Body of pancreas (tissue), 4 donors: ENCODE measurements at regions not wholly inside any gene's neighbourhood (a gene's known extent, or its start where the extent isn't known, plus 50 kb on each side); places are given as distances from the start of the nearest gene placed in this dataset.

Experiments used
- ATAC-seq: fragments of 150-250 bp; one replicate; pipeline ENCODE4 v1.9.1; 2016
- DNase-seq, 4 donors: peaks; one replicate each; pipeline ENCODE4 v3.0.0-alpha.2; 2019
- H3K27ac ChIP-seq, 4 donors: fragments of 200-600 bp; sonication (generic); 1 replicate in 3 of 4; 2 replicates in 1 of 4; pipeline versions ENCODE4 v1.5.1 to v1.6.1; 2016 to 2019; ENCODE audit warnings: mild to moderate bottlenecking in 1 of 4, mixed read lengths in 1 of 4, moderate library complexity in 1 of 4
- H3K27me3 ChIP-seq, 2 donors: fragments of 200-600 bp; sonication (generic); one replicate each; pipeline ENCODE4 v1.6.0; 2016; ENCODE audit warnings: mild to moderate bottlenecking in 1 of 2
- H3K36me3 ChIP-seq, 2 donors: fragments of 200-600 bp; sonication (generic); replicated peaks in 1 of 2; 2 replicates each; pipeline ENCODE4 v1.5.1; 2016; ENCODE audit warnings: low read depth in 2 of 2; ENCODE audit not compliant: insufficient read depth in 1 of 2
- H3K4me1 ChIP-seq: fragments of 200-600 bp; sonication (generic); one replicate; pipeline ENCODE4 v1.6.0; 2016
- H3K4me3 ChIP-seq, 2 donors: fragments of 200-600 bp; sonication (generic); 1 replicate in 1 of 2; 2 replicates in 1 of 2; pipeline ENCODE4 v1.5.1; 2016 to 2019
- H3K9me3 ChIP-seq, 3 donors: fragments of 200-600 bp; sonication (generic); 1 replicate in 2 of 3; 2 replicates in 1 of 3; pipeline ENCODE4 v1.5.1; 2016
- CTCF ChIP-seq, 7 experiments: fragments of 450-650 bp in 4 of 7; fragments of 200-600 bp in 3 of 7; sonication (generic) in 3 of 7; IDR thresholded peaks; one replicate each; pipeline ENCODE4 v1.5.1; 2016 to 2019; ENCODE audit warnings: antibody characterized with exemption in 7 of 7
- POLR2A ChIP-seq, 3 donors: fragments of 450-650 bp; IDR thresholded peaks; one replicate each; pipeline ENCODE4 v1.6.1; 2016; ENCODE audit warnings: antibody characterized with exemption in 3 of 3, mild to moderate bottlenecking in 2 of 3
- WGBS, 2 donors: methylation state at CpG; one replicate each; pipeline ENCODE4 v1.1.5; 2017; 5-methylcytosine and 5-hydroxymethylcytosine counted together
- intact Hi-C: fragments of 100-400 bp; cut with DNase I; formaldehyde crosslinking; loops from one replicate; pipeline ENCODE4 v1.15.1; 2023

GRCh38 chr7:12801107-12801506 is 113.7 kb downstream of the ARL4A start:
- peaks cover 24% of the 10 kb centered on the region for H3K4me1 ChIP-seq
- TF ChIP-seq POLR2A (IDR thresholded peaks at IDR 0.05) (no peak), CTCF (IDR thresholded peaks at IDR 0.05) (no peak)
- no peak overlapping the region for H3K4me3 ChIP-seq
- intact Hi-C loops, result no loop called here
- no peaks in the 10 kb centered on the region for H3K36me3 ChIP-seq
- 17 to 19% methylated on average over 4 of the region's 4 CpGs for WGBS, 2 donors
- no peaks in the 10 kb centered on the region for H3K9me3 ChIP-seq
- DNase-seq (peak; percentile 71 to 79 (median 74)), ATAC-seq (peak; percentile 93)
- H3K27me3 ChIP-seq, result no peaks in the 10 kb centered on the region
- H3K27ac ChIP-seq, result peak overlapping the region in 1 of 4 donors; percentile 22

- 16 to 20% methylated on average over 2 of the region's 2 CpGs for WGBS, 2 donors
- Histone ChIP-seq H3K36me3 (no peaks in the 10 kb centered on the region), H3K4me3 (no peak overlapping the region), H3K27ac (peak overlapping the region in 2 of 4 donors; percentile 13 to 37), H3K27me3 (no peaks in the 10 kb centered on the region), H3K9me3 (no peaks in the 10 kb centered on the region), H3K4me1 (peaks cover 24% of the 10 kb centered on the region)
- intact Hi-C loops, result no loop called here
- peak; percentile 48 for ATAC-seq
- peak in 2 of 4 donors; percentile 11 to 20 for DNase-seq
- no peak for TF ChIP-seq CTCF (IDR thresholded peaks at IDR 0.05)
- no peak for TF ChIP-seq POLR2A (IDR thresholded peaks at IDR 0.05)
These were observed 114.6 kb downstream of the ARL4A start for GRCh38 chr7:12802070-12802469.

- H3K27me3 ChIP-seq, result no peaks in the 10 kb centered on the region
- no peak for TF ChIP-seq POLR2A (IDR thresholded peaks at IDR 0.05)
- TF ChIP-seq CTCF (IDR thresholded peaks at IDR 0.05), result no peak
- no peak overlapping the region for H3K4me3 ChIP-seq
- H3K27ac ChIP-seq, result no peak overlapping the region
- H3K36me3 ChIP-seq, result no peaks in the 10 kb centered on the region
- peaks cover 24% of the 10 kb centered on the region for H3K4me1 ChIP-seq
- H3K9me3 ChIP-seq, result no peaks in the 10 kb centered on the region
- intact Hi-C loops, result no loop called here
- 65 to 67% methylated on average over 7 of the region's 7 CpGs for WGBS, 2 donors
- no peak for DNase-seq
- ATAC-seq, result no peak
These were observed 116.1 kb downstream of the ARL4A start for GRCh38 chr7:12803542-12803941.

- H3K27ac ChIP-seq, result no peak overlapping the region
- H3K27me3 ChIP-seq, result no peaks in the 10 kb centered on the region
- H3K4me3 ChIP-seq, result no peak overlapping the region
- peaks cover 22% of the 10 kb centered on the region for H3K4me1 ChIP-seq
- DNase-seq, result no peak
- no peaks in the 10 kb centered on the region for H3K36me3 ChIP-seq
- no peaks in the 10 kb centered on the region for H3K9me3 ChIP-seq
- no peak for ATAC-seq
- intact Hi-C loops, result no loop called here
- 96 to 97% methylated on average over 1 of the region's 1 CpG for WGBS, 2 donors
- TF ChIP-seq POLR2A (IDR thresholded peaks at IDR 0.05) (no peak), CTCF (IDR thresholded peaks at IDR 0.05) (no peak)
These were observed 118.1 kb downstream of the ARL4A start for GRCh38 chr7:12805518-12805928.

- 86 to 87% methylated on average over 7 of the region's 7 CpGs for WGBS, 2 donors
- DNase-seq (no peak), ATAC-seq (no peak)
- intact Hi-C loops, result no loop called here
- H3K27ac ChIP-seq, result no peak overlapping the region
- no peaks in the 10 kb centered on the region for H3K27me3 ChIP-seq
- H3K9me3 ChIP-seq, result no peaks in the 10 kb centered on the region
- no peak overlapping the region for H3K4me3 ChIP-seq
- TF ChIP-seq POLR2A (IDR thresholded peaks at IDR 0.05) (no peak), CTCF (IDR thresholded peaks at IDR 0.05) (no peak)
- H3K4me1 ChIP-seq, result peaks cover 17% of the 10 kb centered on the region
- H3K36me3 ChIP-seq, result no peaks in the 10 kb centered on the region
These were observed 118.5 kb downstream of the ARL4A start for GRCh38 chr7:12805957-12806356.
